Uterus (tissue), 2 donors: ENCODE measurements at regions not wholly inside any gene's neighbourhood (a gene's known extent, or its start where the extent isn't known, plus 50 kb on each side); places are given as distances from the start of the nearest gene placed in this dataset.

Source experiments
- POLR2A ChIP-seq, 2 donors: fragments of 450-650 bp; IDR thresholded peaks; one replicate each; pipeline ENCODE4 v1.6.1; 2016; ENCODE audit warnings: antibody characterized with exemption in 2 of 2, mild to moderate bottlenecking in 1 of 2, moderate library complexity in 1 of 2
- TF ChIP-seq, protein P1 (sequence below), 4 experiments: fragments of 200-600 bp in 2 of 4; fragments of 450-650 bp in 2 of 4; sonication (generic) in 2 of 4; IDR thresholded peaks; one replicate each; pipeline ENCODE4 v1.5.1; 2016 to 2019; ENCODE audit warnings: antibody characterized with exemption in 4 of 4, mild to moderate bottlenecking in 2 of 4, moderate library complexity in 1 of 4

- TF ChIP-seq, protein P1, sequence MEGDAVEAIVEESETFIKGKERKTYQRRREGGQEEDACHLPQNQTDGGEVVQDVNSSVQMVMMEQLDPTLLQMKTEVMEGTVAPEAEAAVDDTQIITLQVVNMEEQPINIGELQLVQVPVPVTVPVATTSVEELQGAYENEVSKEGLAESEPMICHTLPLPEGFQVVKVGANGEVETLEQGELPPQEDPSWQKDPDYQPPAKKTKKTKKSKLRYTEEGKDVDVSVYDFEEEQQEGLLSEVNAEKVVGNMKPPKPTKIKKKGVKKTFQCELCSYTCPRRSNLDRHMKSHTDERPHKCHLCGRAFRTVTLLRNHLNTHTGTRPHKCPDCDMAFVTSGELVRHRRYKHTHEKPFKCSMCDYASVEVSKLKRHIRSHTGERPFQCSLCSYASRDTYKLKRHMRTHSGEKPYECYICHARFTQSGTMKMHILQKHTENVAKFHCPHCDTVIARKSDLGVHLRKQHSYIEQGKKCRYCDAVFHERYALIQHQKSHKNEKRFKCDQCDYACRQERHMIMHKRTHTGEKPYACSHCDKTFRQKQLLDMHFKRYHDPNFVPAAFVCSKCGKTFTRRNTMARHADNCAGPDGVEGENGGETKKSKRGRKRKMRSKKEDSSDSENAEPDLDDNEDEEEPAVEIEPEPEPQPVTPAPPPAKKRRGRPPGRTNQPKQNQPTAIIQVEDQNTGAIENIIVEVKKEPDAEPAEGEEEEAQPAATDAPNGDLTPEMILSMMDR (IDR thresholded peaks at IDR 0.05) = no peak
- no peak for TF ChIP-seq POLR2A (IDR thresholded peaks at IDR 0.05)
Measured at GRCh38 chr18:5732318-5732717, 163.0 kb downstream of the TMEM200C start.
